GM19238 (cell line): ENCODE measurements at regions not wholly inside any gene's neighbourhood (a gene's known extent, or its start where the extent isn't known, plus 50 kb on each side); places are given as distances from the start of the nearest gene placed in this dataset.

ENCODE experiments used
- DNase-seq: peaks from one replicate; pipeline ENCODE4 v3.0.0; 2011; ENCODE audit warnings: low spot score; ENCODE audit not compliant: insufficient read length

DNA sequence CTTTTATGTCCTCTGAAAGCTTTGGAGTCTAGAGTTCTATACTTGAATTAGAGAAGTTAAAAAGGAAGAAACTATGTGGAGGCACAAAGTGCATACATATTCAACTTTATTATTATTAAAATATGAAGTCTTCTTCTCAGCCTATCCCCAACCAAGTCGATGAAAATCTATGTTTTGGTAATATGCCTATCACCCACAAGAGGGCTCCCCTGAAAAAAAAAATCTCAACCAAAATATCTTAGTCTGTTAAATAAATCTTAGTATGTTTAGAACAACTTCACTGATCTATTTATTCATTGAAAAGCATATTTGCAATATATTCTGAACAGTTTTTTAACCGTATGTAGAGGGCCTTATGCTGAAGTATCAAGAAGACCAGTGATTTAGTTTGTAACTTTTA, 804.5 kb downstream of the TDRD15 start:
- DNase-seq = no peak

DNA sequence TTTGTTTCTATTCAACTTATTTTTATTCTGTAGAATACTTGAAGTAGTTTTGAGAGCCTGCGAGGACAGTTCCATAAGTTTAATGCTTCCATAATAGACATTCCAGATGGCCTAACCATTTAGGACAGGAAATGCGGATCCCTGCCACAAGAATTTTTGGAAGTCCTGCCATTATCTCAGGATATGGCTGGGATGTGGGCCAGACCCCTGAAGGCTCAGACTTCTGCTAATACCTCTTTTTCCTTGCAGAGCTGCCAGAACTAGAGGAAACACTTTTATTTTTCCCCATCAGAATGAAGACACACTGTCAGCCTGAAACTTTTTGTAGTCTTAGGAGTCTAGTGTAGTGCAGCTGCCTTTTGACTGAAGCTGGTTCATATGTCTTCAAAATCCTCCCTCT, 806.5 kb downstream of the TDRD15 start:
- no peak for DNase-seq

DNA sequence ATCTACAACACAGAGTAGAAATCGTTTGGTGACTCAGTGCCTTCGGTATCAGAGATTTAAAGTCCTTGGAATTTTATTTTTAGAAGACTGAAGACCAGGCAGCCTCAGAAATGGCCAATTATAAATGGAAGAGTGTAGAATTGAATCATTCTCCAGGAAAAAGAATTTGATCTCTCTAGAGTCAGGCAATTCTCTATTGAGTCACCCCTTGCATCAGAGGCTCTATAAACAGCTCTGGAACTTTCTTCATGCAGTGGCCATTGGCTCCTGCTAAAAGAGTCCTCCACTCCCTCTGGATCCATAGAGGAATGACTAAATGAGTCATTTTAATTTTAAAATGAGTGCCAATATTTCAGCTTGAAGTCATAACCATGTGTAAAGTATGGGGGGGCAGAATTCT, 816.2 kb downstream of the TDRD15 start:
- DNase-seq = no peak

DNA sequence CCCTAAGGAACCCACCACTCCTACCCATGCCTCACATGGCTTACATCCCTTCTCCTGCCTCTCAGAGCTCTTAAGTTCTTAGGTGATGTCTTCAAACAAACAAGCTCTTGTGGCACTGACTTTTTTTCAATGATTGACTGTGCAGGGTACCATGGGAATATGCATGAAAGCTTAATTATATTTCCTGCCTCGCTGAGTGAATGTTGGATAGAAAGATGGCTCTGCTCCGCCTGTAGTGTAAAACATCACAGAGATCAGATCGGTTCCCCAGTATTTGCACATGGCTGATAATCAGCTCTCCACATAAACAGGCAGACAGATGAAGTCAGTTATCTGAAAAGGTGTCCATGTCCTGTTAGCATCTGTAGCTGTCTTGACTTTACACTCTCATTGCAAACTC, 820.8 kb downstream of the TDRD15 start:
- DNase-seq = no peak

DNA sequence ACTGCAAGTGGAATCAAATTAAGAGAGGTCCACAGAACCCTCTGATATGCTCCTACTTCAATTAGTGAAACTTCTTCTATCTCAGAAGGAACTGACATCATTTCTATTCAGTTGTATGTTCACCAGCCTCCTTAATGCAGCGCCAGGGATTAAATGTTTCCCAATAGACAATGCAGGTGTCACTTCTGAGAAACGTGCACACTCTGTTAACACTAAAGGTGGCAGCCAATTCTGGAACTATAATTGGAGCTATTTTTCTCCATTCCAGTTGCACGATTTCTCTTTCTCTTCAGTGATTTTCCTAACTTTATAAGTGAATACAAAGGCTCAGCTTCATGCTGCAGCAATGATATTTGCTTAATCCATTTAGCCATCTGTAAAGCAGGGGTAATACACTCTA, 821.9 kb downstream of the TDRD15 start:
- no peak for DNase-seq

DNA sequence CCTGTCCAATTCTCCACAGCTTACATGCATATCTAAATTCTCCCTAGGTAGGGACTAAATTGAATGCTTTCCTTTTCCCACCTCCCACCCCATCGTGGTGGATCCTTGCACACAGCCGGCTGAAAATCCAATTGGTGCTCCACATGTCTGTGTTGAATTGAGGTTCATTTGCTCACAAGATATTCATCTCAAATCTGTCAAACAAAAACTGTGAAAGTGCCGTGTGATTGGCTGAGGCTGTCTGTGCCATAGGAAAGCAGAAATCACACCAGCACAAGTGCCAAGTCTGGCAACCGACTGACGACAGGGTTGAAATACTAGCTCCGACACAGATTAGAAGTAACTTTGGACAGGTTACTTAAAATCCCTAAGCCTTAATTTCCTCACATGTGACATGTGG, 823.3 kb downstream of the TDRD15 start:
- no peak for DNase-seq

DNA sequence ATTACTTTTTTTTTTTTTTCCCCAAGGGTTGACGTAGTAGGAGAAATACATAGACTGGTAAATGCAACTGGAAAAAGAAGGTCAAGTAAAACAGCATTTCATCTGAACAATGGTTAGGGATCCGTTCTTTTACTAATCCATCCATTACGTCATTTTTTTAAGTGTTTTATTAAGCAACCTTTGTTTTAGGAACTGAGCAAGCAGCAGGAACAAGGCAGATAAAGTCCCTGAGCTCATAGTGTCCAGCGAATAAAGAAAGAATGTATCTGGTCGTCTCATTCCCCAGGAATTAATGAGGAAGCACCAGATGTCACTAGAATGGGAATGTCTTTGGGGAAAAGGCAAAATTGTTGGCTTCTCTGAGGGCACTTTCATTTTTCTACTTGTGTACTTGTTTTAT, 842.4 kb downstream of the TDRD15 start:
- DNase-seq = no peak

DNA sequence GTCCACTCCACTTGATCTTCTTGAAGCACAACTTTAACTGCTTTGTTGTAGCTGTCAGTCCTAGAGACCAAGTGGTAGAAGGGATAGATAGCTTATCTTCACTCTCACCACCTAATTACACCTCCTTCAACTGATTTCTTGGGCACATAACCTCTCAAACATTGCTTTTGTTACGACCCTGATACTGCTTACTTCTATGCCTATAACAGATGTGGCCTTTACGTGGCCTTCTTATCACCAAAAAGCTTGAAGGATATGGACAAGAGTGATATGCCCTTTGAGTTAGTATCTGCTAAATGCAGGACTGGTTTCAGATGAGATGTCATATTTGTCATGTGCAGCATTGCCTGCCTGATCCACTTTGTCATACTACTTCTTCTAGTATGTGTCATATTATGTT, 847.2 kb downstream of the TDRD15 start:
- DNase-seq = no peak

DNA sequence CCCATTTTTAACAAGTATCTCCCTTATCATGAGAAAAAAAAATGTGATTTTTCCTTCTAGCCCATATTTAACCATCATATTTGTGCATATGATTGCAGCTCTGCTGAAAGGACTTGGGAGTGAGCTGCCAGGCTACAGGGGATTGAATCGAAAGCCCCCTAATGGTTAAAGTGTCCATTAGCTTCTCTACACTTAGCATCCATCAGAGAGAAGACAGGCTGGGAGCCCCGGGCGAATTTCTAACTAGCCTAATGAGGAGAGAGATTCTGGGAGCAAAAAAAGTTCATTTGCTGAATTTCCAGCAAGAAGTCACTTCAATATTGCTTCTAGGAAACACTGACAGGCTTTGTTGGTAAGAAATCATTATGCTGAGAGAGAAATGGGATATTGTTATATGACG, 848.8 kb downstream of the TDRD15 start:
- no peak for DNase-seq

DNA sequence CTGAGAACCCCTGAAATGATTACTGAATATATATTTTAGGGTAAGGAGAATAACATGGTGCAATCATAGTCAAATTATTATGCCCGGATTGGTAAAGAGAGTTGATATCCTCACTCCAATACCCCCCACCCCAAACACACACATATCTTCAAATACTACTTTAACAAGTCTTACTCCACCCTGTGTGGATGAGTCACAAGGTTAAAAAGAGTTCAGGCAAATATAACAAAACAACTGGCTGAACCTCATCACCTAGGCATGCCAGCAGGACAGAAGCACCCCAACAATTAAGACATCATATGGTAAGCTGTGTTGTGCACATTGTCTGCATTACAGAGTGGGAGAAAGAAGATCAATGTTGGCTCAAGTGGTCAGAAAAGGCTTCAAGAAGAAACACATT, 857.4 kb downstream of the TDRD15 start:
- no peak for DNase-seq

DNA sequence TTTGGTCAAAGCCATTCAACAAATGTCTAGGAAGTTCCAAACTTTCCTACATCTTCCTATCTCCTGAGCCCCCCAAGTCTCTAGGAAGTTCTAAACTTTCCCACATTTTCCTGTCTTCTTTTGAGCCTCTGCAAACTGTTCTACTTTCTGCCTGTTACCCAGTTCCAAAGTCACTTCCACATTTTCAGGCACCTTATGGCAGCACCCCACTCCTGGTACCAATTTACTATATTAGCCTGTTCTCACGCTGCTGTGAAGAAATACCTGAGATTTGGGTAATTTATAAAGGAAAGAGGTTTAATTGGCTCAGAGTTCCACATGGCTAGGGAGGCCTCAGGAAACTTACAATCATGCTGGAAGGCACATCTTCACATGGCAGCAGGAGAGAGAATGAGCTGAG, 869.2 kb downstream of the TDRD15 start:
- DNase-seq = no peak

DNA sequence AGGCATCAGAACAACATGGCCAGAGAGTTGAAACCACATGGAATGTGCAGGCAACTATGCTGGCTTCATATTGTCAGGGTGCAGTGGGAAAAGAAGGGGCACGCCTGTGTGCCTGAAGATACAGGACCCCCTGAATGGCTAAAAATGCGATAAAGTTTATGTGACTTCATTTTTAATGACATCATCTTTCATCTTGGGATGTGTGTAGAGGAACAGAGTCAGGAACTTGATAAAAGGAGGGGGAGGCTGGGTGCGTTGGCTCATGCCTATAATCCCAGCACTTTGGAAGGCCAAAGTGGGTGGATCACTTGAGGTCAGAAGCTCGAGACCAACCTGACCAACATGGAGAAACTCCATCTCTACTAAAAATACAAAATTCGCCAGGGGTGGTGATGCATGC, 872.6 kb downstream of the TDRD15 start:
- no peak for DNase-seq

DNA sequence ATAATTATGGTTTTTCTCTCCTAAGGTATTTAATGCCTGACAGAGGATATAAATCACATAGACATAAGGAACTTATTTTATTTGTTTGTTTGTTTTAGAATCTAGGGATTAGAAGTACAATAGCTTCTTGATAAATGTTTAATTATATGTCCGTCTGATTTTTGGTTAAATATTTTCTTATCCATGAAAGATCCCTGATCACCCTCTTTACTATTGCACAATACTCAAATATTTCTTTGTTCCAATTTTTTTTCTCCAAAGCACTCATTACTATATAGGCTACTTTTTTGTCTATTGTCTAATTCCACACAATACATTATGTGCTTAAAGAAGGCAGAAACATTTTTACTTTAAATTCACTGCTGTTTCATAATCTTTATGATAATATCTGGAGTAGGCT, 875.8 kb downstream of the TDRD15 start:
- DNase-seq = no peak

DNA sequence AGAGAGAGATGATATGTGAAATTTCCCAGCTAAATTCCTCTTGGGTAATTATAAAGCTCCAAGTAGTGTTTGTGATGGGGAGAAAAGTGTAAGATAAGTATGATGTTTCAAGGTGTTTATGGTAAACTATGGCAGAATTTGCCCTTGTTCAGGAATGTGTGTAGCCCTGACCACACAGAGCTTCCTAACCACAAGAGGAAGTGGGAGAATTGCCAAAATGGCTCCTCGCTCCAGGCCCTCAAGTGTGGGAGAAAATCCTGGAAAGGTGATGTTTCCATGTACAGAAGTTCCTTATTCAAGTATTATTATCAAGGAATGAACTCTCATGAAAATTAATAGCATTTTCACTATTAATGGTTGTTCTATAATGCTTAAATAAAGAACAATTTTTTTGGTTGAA, 878.3 kb downstream of the TDRD15 start:
- DNase-seq = no peak

DNA sequence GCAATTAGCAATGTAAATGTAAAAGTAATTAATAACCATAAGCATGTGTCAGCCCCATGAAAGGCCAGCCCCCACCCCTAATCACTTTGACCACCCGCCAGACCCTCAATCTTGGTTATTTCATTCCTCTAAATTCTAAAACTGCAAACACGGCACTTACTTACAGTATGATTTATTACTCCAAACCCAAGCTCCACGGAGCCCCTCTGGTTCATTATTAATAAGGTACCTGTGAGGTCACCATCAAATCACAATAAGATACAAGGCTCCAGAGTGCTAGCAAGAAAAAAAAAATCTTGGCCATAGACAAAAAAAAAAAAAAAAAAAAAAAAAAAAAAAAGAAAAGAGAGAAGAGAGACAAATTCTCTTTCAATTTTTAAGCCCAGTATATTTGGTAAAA, 879.5 kb downstream of the TDRD15 start:
- DNase-seq = no peak

DNA sequence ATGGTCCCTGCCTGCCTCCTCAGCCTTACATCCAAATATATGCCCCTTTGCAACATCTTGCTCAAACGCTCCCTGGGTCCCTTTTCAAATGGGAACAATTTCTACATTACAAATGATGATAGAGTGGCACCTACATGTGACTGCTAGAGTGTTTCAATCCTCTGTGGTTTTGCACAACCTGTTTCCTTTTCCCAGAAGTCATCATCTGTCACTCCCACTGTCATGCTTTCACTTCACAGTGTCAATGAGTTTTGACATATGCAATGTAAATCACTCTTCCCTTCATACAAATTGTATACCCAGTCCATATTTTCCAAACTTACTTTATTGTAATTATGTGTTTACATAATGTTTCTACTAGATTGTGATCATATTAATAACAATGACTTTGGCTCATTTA, 887.3 kb downstream of the TDRD15 start:
- DNase-seq = no peak

DNA sequence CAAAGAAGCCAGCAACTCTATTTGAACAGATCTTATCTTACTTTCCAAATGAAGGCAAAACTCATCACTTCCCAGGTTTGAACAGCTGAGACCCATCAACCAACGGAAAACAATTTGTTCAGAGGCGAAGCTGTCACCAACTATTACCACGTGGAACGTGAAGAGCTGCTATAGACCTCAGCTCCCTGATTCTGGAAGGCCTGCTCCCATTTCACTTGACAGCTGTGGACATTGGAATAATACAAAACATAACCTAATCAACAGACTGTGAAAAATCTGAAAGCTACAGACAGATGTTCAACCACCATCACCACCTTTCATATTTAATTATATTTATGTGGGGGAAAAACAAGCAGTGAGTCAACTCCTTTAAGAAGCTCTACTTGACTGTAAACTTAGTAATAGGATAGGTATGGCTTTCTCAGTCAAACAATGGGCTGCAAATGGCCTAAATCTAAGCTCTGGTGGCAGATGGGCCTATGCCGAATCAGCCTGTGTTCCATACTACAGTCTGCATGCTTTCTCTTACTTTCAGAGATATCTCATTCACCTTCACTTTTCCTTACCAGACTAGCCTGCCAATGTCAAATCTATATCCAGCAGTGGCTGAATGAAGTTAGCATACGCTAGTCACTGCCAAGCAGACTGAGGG, 896.4 kb downstream of the TDRD15 start:
- no peak for DNase-seq

DNA sequence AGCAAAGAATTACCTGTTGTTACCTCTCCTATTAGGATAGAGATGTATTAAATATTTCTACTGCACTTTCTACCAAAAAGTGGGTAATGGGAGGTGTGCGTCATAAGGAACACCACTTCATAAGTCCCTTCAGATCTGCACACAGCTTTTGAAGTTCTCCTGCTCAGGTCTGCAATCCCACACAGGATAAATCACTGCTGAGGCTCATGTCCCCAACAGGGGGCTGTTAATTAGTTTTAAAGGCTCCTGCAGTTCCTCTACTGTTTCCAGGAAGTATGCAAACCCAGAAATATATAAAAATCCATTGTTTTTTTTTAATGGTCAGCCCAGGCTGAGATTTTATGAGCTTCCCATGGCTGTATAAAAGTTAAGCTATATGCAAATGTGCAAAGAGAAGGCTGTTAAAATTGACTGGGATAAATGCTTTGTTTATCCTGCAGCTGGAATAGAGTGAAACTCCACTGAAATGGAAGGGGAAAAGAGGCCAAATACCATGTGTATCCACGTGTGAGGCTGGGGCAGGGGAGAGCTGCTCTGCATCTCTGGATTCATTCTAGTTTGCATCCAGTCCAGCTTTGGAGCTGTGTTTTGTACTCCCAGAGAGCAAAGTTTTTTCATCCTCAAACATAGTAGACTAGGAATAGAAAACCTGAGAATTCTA, 903.7 kb downstream of the TDRD15 start:
- no peak for DNase-seq

DNA sequence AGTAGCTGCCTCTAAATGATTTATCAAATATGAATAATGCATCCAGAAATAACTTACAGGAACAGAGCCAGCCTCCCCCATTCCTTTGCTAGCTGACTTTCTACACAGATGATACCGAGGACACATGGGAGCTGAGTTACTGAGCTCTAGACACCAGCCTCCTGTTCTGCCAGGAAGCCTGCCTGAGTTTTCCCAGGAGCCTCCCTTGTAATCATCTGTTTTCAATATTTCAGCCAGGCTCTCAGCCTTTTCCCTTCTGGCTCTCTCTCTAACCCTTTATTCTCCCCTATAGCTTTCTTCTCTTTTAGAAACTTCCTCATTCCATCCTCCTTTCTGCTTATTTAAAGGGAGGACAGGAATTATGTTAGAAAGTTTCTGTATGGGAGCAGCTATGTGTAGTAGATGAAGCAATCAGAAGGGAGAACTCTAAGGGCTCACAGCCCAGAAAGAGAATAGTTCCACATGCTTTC, 911.6 kb downstream of the TDRD15 start:
- no peak for DNase-seq

DNA sequence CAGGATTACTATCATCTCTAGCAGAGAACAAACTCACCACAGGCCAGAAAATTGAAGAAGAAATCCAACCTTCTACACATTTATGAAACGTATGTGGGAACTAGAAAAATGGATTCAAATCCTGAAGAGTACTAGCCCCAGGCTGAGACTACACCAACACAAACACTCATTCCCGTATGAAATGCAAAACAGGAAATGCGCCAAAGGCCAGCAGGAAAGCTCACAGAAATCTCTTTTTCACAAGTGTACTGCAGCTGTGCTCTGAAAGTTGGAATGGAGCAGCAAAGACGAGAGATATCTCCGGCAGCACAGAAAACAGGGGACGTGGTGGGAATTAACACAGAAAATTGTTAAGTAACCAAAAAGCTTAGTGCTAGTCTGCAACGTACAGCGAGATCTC, 913.5 kb downstream of the TDRD15 start:
- no peak for DNase-seq

DNA sequence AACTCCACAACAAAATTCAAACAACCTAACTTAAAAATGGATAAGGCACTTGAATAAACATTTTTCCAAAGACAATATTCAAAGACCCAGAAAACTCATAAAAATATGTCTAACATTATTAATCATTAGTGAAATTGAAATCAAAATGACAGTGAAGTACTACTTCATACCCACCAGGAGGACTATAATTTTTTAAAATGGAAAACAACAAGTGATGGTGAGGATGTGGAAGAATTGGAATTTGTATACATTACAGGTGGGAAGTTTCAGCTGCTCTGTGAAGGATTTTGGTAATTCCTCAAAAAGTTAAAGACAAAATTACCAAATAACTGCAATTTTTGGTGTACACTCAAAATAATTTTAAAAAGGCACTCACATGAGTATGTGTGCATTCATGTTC, 920.0 kb downstream of the TDRD15 start:
- DNase-seq = no peak

DNA sequence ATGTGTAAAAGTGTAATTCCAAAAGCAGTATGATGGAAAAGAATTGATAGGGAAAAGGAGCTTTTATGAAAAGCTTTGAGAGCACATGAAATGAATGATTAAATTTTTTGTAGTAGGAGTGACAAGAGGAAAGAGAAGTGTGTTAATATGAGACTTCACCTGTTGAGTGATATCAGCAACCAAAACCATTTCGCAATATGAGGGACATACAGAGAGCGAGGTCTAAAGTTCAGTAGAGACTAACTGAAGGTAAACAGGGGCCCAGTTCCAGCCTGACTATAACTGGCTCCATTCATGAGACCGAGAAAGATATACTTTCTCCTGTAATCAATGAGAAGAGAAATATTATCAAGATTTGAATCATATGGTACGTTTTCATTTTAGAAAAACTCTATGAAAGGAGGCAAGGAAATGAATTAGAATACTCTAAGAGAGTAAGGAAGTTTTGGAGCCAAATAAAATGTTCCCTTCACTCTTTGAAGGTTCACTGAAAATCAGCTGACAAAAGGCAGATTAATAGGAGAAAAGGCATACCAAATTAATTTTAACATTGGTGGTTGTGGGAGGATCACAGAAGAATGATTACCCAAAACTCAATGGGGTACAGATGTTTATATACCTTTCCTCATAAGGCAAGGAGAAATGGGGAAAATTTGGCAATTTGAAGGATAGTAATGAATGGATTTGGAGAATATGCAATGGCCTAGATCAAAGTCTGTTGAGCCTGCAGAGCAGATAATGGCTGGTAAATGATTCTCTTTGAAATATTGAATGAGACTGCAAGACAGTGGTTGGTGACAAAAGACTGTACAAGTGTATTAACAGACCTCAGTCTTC, 932.2 kb downstream of the TDRD15 start:
- no peak for DNase-seq
